OCI-LY7 (cell line): ENCODE measurements at regions not wholly inside any gene's neighbourhood (a gene's known extent, or its start where the extent isn't known, plus 50 kb on each side); places are given as distances from the start of the nearest gene placed in this dataset.

Experiments
- BruUV-seq: library from RNA; stranded (reverse); fragments of 400-500 nt; replicated peaks from 2 replicates; lab custom pipeline; 2021; lab: Mats Ljungman, UMichigan
- CTCF ChIA-PET: fragments of 300-600 bp; sonication (Branson Sonifier 250); formaldehyde crosslinking; loops from one replicate; lab custom pipeline; 2022; ENCODE audit warnings: antibody characterized with exemption; ENCODE audit not compliant: unreplicated experiment; lab: Charles Lee
- POLR2A ChIA-PET: fragments of 300-600 bp; sonication (Branson Sonifier 250); formaldehyde crosslinking; loops from one replicate; lab custom pipeline; 2022; ENCODE audit warnings: antibody characterized with exemption; lab: Charles Lee
- DNase-seq: peaks from one replicate; pipeline ENCODE4 v3.0.0-alpha.2; 2015; ENCODE audit warnings: low spot score
- H2AFZ ChIP-seq: fragments of 200-600 bp; sonication (generic), shearing (Covaris generic); 2 replicates; pipeline ENCODE4 v1.6.1; 2014; ENCODE audit warnings: mild to moderate bottlenecking, antibody characterized with exemption, low read length, moderate library complexity
- H3K27ac ChIP-seq: fragments of 200-600 bp; sonication (generic); 2 replicates; pipeline ENCODE4 v1.5.1; 2014; ENCODE audit warnings: mixed run types, low read depth, mild to moderate bottlenecking, moderate library complexity, low read length, inconsistent platforms; ENCODE audit not compliant: poor library complexity, severe bottlenecking
- H3K36me3 ChIP-seq: fragments of 200-600 bp; sonication (generic); 2 replicates; pipeline ENCODE4 v1.6.1; 2014; ENCODE audit warnings: mild to moderate bottlenecking, antibody characterized with exemption, low read length, moderate library complexity, mixed read lengths; ENCODE audit not compliant: insufficient read depth
- H3K4me1 ChIP-seq: fragments of 200-600 bp; sonication (generic); 2 replicates; pipeline ENCODE4 v1.5.1; 2014; ENCODE audit warnings: mild to moderate bottlenecking, low read length; ENCODE audit not compliant: insufficient read depth, poor library complexity, severe bottlenecking
- H3K4me2 ChIP-seq: fragments of 200-600 bp; sonication (generic); 2 replicates; pipeline ENCODE4 v1.6.1; 2014; ENCODE audit warnings: mild to moderate bottlenecking, low read length
- H3K4me3 ChIP-seq: fragments of 200-600 bp; sonication (generic); 2 replicates; pipeline ENCODE4 v1.5.1; 2014; ENCODE audit warnings: mild to moderate bottlenecking, low read depth, low read length; ENCODE audit not compliant: poor library complexity, severe bottlenecking
- H3K79me2 ChIP-seq: fragments of 200-600 bp; sonication (generic); 2 replicates; pipeline ENCODE4 v1.6.1; 2016; ENCODE audit warnings: low read depth, mild to moderate bottlenecking, low read length, moderate library complexity, mixed read lengths; ENCODE audit not compliant: insufficient read depth
- H3K9me2 ChIP-seq: fragments of 200-600 bp; sonication (generic); 2 replicates; pipeline ENCODE4 v1.6.1; 2016; ENCODE audit warnings: mild to moderate bottlenecking, low read length, mixed read lengths; ENCODE audit not compliant: insufficient read depth
- H3K9me3 ChIP-seq: fragments of 200-600 bp; sonication (generic); 2 replicates; pipeline ENCODE4 v1.6.1; 2014; ENCODE audit warnings: mild to moderate bottlenecking, mixed run types, low read length, mixed read lengths
- H4K20me1 ChIP-seq: fragments of 200-600 bp; sonication (generic); 2 replicates; pipeline ENCODE4 v1.6.1; 2014; ENCODE audit warnings: mild to moderate bottlenecking, antibody characterized with exemption, low read length, moderate library complexity, mixed read lengths; ENCODE audit not compliant: insufficient read depth
- CTCF ChIP-seq: fragments of 200-600 bp; sonication (generic); conservative IDR thresholded peaks from 2 replicates; pipeline ENCODE4 v1.5.1; 2014; ENCODE audit warnings: mild to moderate bottlenecking, antibody characterized with exemption, low read length, moderate library complexity, mixed read lengths
- EZH2phosphoT487 ChIP-seq: fragments of 200-600 bp; sonication (generic); IDR thresholded peaks from 2 replicates; pipeline ENCODE4 v1.6.1; 2018; ENCODE audit warnings: low read depth, borderline replicate concordance, mild to moderate bottlenecking, mixed run types, antibody characterized with exemption, low read length, moderate library complexity, mixed read lengths
- intact Hi-C: fragments of 100-400 bp; cut with micrococcal nuclease; formaldehyde crosslinking; loops from one replicate; pipeline ENCODE4 v1.10.0; 2022; ENCODE audit not compliant: unreplicated experiment

DNA sequence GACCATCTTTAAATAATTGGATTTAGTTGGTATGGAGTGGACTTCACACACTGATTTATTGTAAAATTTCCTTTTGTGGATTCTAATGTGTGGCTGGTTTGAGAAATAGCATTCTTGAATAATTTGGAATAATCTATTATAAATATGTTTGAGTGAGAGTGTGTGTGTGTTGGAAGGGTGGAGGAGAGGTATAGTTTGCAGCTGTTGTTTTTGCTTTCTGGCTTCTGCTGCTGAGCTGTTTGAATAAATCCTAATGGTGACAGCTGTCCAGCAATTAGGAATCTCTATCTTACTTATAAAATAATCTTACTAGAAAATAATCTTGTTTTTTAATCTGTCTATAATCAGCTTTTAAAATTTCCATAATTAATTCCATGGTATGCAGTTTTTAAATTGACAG, 1283.0 kb upstream of the CDH2 start:
- Histone ChIP-seq H2AFZ (no peak overlapping the region), H3K4me2 (no peak overlapping the region), H3K4me3 (no peak overlapping the region), H3K36me3 (no peaks in the 10 kb centered on the region), H3K4me1 (no peaks in the 10 kb centered on the region), H3K9me3 (no peaks in the 10 kb centered on the region), H3K9me2 (no peaks in the 10 kb centered on the region), H4K20me1 (no peaks in the 10 kb centered on the region), H3K27ac (no peak overlapping the region), H3K79me2 (no peaks in the 10 kb centered on the region)
- POLR2A ChIA-PET = no interaction called here
- no peak for DNase-seq
- TF ChIP-seq CTCF (no peak), EZH2phosphoT487 (no peak)
- intact Hi-C loops = no loop called here
- CTCF ChIA-PET = no interaction called here
- BruUV-seq = no TSS peak

GRCh38 chr18:29457316-29457889, 1280.5 kb upstream of the CDH2 start:
- BruUV-seq = no TSS peak
- Histone ChIP-seq H3K9me3 (no peaks in the 10 kb centered on the region), H2AFZ (no peak overlapping the region), H3K79me2 (no peaks in the 10 kb centered on the region), H3K36me3 (no peaks in the 10 kb centered on the region), H4K20me1 (no peaks in the 10 kb centered on the region), H3K4me1 (no peaks in the 10 kb centered on the region), H3K27ac (no peak overlapping the region), H3K4me2 (no peak overlapping the region), H3K4me3 (no peak overlapping the region), H3K9me2 (no peaks in the 10 kb centered on the region)
- intact Hi-C loops = no loop called here
- ChIA-PET POLR2A (no interaction called here), CTCF (no interaction called here)
- TF ChIP-seq EZH2phosphoT487 (no peak), CTCF (no peak)
- DNase-seq = no peak

- Histone ChIP-seq H3K27ac (no peak overlapping the region), H3K79me2 (no peaks in the 10 kb centered on the region), H3K9me3 (no peaks in the 10 kb centered on the region), H3K36me3 (no peaks in the 10 kb centered on the region), H3K4me3 (no peak overlapping the region), H4K20me1 (no peaks in the 10 kb centered on the region), H2AFZ (no peak overlapping the region), H3K4me2 (no peak overlapping the region), H3K9me2 (no peaks in the 10 kb centered on the region), H3K4me1 (no peaks in the 10 kb centered on the region)
- CTCF ChIA-PET = no interaction called here
- POLR2A ChIA-PET = no interaction called here
- TF ChIP-seq CTCF (no peak), EZH2phosphoT487 (no peak)
- DNase-seq = no peak
- intact Hi-C loops = no loop called here
- no TSS peak for BruUV-seq
These were observed 1272.5 kb upstream of the CDH2 start for GRCh38 chr18:29449424-29449823.
